MG63 (cell line): ENCODE measurements at regions not wholly inside any gene's neighbourhood (a gene's known extent, or its start where the extent isn't known, plus 50 kb on each side); places are given as distances from the start of the nearest gene placed in this dataset.

Source experiments
- DNase-seq: peaks from one replicate; pipeline ENCODE4 v3.0.0-alpha.2; 2020
- H3K27me3 ChIP-seq: fragments of 250-450 bp; sonication (Bioruptor Pico); 2 replicates; pipeline ENCODE4 v1.5.1; 2020; ENCODE audit warnings: mild to moderate bottlenecking, moderate library complexity
- H3K36me3 ChIP-seq: fragments of 250-450 bp; sonication (Bioruptor Pico); 2 replicates; pipeline ENCODE4 v1.5.1; 2020; ENCODE audit warnings: mild to moderate bottlenecking, moderate library complexity
- H3K4me3 ChIP-seq: fragments of 250-450 bp; sonication (Bioruptor Pico); 2 replicates; pipeline ENCODE4 v1.5.1; 2020; ENCODE audit warnings: mild to moderate bottlenecking, moderate library complexity
- H3K9me3 ChIP-seq: fragments of 250-450 bp; sonication (Bioruptor Pico); 2 replicates; pipeline ENCODE4 v1.5.1; 2020; ENCODE audit warnings: mild to moderate bottlenecking, moderate library complexity

- Histone ChIP-seq H3K4me3 (no peak overlapping the region), H3K9me3 (no peaks in the 10 kb centered on the region), H3K36me3 (no peaks in the 10 kb centered on the region), H3K27me3 (no peaks in the 10 kb centered on the region)
- no peak for DNase-seq
Measured at GRCh38 chr4:32423267-32423666, 1703.1 kb downstream of the PCDH7 start.

- H3K4me3 ChIP-seq = no peak overlapping the region
- DNase-seq = no peak
- no peaks in the 10 kb centered on the region for H3K27me3 ChIP-seq
- no peaks in the 10 kb centered on the region for H3K36me3 ChIP-seq
- no peaks in the 10 kb centered on the region for H3K9me3 ChIP-seq
Measured at GRCh38 chr4:32425243-32425642, 1705.1 kb downstream of the PCDH7 start.

GRCh38 chr4:32427566-32427965, 1707.4 kb downstream of the PCDH7 start:
- H3K4me3 ChIP-seq = no peak overlapping the region
- DNase-seq = no peak
- H3K27me3 ChIP-seq = no peaks in the 10 kb centered on the region
- H3K36me3 ChIP-seq = no peaks in the 10 kb centered on the region
- no peaks in the 10 kb centered on the region for H3K9me3 ChIP-seq

- Histone ChIP-seq H3K27me3 (no peaks in the 10 kb centered on the region), H3K36me3 (no peaks in the 10 kb centered on the region), H3K4me3 (no peak overlapping the region), H3K9me3 (no peaks in the 10 kb centered on the region)
- DNase-seq = no peak
Measured at GRCh38 chr4:32429151-32429550, 1709.0 kb downstream of the PCDH7 start.

- Histone ChIP-seq H3K27me3 (no peaks in the 10 kb centered on the region), H3K36me3 (no peaks in the 10 kb centered on the region), H3K4me3 (no peak overlapping the region), H3K9me3 (no peaks in the 10 kb centered on the region)
- no peak for DNase-seq
Measured at GRCh38 chr4:32435308-32435707, 1715.1 kb downstream of the PCDH7 start.

GRCh38 chr4:32436816-32437215, 1716.6 kb downstream of the PCDH7 start:
- DNase-seq = no peak
- H3K27me3 ChIP-seq = no peaks in the 10 kb centered on the region
- no peak overlapping the region for H3K4me3 ChIP-seq
- no peaks in the 10 kb centered on the region for H3K36me3 ChIP-seq
- H3K9me3 ChIP-seq = no peaks in the 10 kb centered on the region

- H3K36me3 ChIP-seq = no peaks in the 10 kb centered on the region
- no peaks in the 10 kb centered on the region for H3K27me3 ChIP-seq
- H3K9me3 ChIP-seq = no peaks in the 10 kb centered on the region
- H3K4me3 ChIP-seq = no peak overlapping the region
- no peak for DNase-seq
Measured at GRCh38 chr4:32440391-32440790, 1720.2 kb downstream of the PCDH7 start.

- DNase-seq = no peak
Measured at GRCh38 chr4:32454482-32454881, 1734.3 kb downstream of the PCDH7 start.

GRCh38 chr4:32455231-32455630, 1735.1 kb downstream of the PCDH7 start:
- Histone ChIP-seq H3K36me3 (no peaks in the 10 kb centered on the region), H3K27me3 (no peaks in the 10 kb centered on the region), H3K4me3 (no peak overlapping the region), H3K9me3 (no peaks in the 10 kb centered on the region)
- DNase-seq = no peak

More at GRCh38 chr4:32454482-32454881, 1734.3 kb downstream of the PCDH7 start:
- H3K9me3 ChIP-seq = no peaks in the 10 kb centered on the region
- H3K27me3 ChIP-seq = no peaks in the 10 kb centered on the region
- no peaks in the 10 kb centered on the region for H3K36me3 ChIP-seq
- no peak overlapping the region for H3K4me3 ChIP-seq

GRCh38 chr4:32460972-32461371, 1740.8 kb downstream of the PCDH7 start:
- Histone ChIP-seq H3K27me3 (no peaks in the 10 kb centered on the region), H3K36me3 (no peaks in the 10 kb centered on the region), H3K9me3 (no peaks in the 10 kb centered on the region), H3K4me3 (no peak overlapping the region)
- no peak for DNase-seq

GRCh38 chr4:32462944-32463343, 1742.8 kb downstream of the PCDH7 start:
- DNase-seq = no peak

GRCh38 chr4:32470087-32470585, 1750.0 kb downstream of the PCDH7 start:
- no peaks in the 10 kb centered on the region for H3K27me3 ChIP-seq
- DNase-seq = no peak
- no peaks in the 10 kb centered on the region for H3K36me3 ChIP-seq

More at GRCh38 chr4:32462944-32463343, 1742.8 kb downstream of the PCDH7 start:
- no peaks in the 10 kb centered on the region for H3K36me3 ChIP-seq
- H3K27me3 ChIP-seq = no peaks in the 10 kb centered on the region
- H3K9me3 ChIP-seq = no peaks in the 10 kb centered on the region
- H3K4me3 ChIP-seq = no peak overlapping the region

GRCh38 chr4:32472918-32473317, 1752.7 kb downstream of the PCDH7 start:
- Histone ChIP-seq H3K4me3 (no peak overlapping the region), H3K36me3 (no peaks in the 10 kb centered on the region), H3K27me3 (no peaks in the 10 kb centered on the region), H3K9me3 (no peaks in the 10 kb centered on the region)
- DNase-seq = no peak

More at GRCh38 chr4:32470087-32470585, 1750.0 kb downstream of the PCDH7 start:
- H3K4me3 ChIP-seq = no peak overlapping the region
- no peaks in the 10 kb centered on the region for H3K9me3 ChIP-seq

GRCh38 chr4:32475710-32476109, 1755.5 kb downstream of the PCDH7 start:
- H3K9me3 ChIP-seq = no peaks in the 10 kb centered on the region
- DNase-seq = no peak
- no peaks in the 10 kb centered on the region for H3K36me3 ChIP-seq
- H3K4me3 ChIP-seq = no peak overlapping the region
- no peaks in the 10 kb centered on the region for H3K27me3 ChIP-seq

GRCh38 chr4:32477518-32477917, 1757.3 kb downstream of the PCDH7 start:
- Histone ChIP-seq H3K4me3 (no peak overlapping the region), H3K9me3 (no peaks in the 10 kb centered on the region), H3K27me3 (no peaks in the 10 kb centered on the region), H3K36me3 (no peaks in the 10 kb centered on the region)
- no peak for DNase-seq

GRCh38 chr4:32485956-32486355, 1765.8 kb downstream of the PCDH7 start:
- DNase-seq = no peak
- no peaks in the 10 kb centered on the region for H3K36me3 ChIP-seq
- H3K27me3 ChIP-seq = no peaks in the 10 kb centered on the region
- H3K4me3 ChIP-seq = no peak overlapping the region
- no peaks in the 10 kb centered on the region for H3K9me3 ChIP-seq

- Histone ChIP-seq H3K27me3 (no peaks in the 10 kb centered on the region), H3K9me3 (no peaks in the 10 kb centered on the region), H3K36me3 (no peaks in the 10 kb centered on the region), H3K4me3 (no peak overlapping the region)
- DNase-seq = no peak
Measured at GRCh38 chr4:32488690-32489089, 1768.5 kb downstream of the PCDH7 start.

- no peaks in the 10 kb centered on the region for H3K27me3 ChIP-seq
- H3K36me3 ChIP-seq = no peaks in the 10 kb centered on the region
- no peak overlapping the region for H3K4me3 ChIP-seq
- no peak for DNase-seq
- no peaks in the 10 kb centered on the region for H3K9me3 ChIP-seq
Measured at GRCh38 chr4:32499171-32499570, 1779.0 kb downstream of the PCDH7 start.

GRCh38 chr4:32503241-32503640, 1783.1 kb downstream of the PCDH7 start:
- H3K27me3 ChIP-seq = no peaks in the 10 kb centered on the region
- no peak for DNase-seq
- no peaks in the 10 kb centered on the region for H3K9me3 ChIP-seq
- H3K4me3 ChIP-seq = no peak overlapping the region
- no peaks in the 10 kb centered on the region for H3K36me3 ChIP-seq
